ENCODE measurements at regions not wholly inside any gene's neighbourhood (a gene's known extent, or its start where the extent isn't known, plus 50 kb on each side); places are given as distances from the start of the nearest gene placed in this dataset.

DNA sequence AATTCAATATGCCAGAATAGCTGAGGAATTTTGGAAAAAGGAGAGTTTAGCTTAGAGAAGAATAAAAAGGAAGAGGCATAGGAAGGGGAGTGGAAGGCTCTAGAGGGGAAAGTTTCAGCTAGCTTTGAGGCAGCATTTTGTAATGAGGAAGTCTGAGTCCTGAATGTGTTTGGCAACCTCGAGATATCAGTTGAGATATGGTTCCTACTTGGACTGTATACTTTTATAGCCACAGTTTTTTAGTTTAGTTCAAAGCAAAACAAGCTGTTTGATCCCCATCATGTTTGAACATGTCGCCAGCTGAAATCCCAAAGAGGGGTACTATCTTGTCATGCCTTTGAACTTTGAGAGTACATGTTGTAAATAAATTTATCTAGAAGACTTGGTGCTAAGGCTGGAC lies 559.0 kb upstream of the FTMT start:
- TF ChIP-seq, protein P1, sequence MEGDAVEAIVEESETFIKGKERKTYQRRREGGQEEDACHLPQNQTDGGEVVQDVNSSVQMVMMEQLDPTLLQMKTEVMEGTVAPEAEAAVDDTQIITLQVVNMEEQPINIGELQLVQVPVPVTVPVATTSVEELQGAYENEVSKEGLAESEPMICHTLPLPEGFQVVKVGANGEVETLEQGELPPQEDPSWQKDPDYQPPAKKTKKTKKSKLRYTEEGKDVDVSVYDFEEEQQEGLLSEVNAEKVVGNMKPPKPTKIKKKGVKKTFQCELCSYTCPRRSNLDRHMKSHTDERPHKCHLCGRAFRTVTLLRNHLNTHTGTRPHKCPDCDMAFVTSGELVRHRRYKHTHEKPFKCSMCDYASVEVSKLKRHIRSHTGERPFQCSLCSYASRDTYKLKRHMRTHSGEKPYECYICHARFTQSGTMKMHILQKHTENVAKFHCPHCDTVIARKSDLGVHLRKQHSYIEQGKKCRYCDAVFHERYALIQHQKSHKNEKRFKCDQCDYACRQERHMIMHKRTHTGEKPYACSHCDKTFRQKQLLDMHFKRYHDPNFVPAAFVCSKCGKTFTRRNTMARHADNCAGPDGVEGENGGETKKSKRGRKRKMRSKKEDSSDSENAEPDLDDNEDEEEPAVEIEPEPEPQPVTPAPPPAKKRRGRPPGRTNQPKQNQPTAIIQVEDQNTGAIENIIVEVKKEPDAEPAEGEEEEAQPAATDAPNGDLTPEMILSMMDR (IDR thresholded peaks at IDR 0.05; ENCODE audit: low read depth, low read length) = no peak
- no peak overlapping the region for H3K4me3 ChIP-seq (ENCODE audit: low read depth, low read length)

DNA sequence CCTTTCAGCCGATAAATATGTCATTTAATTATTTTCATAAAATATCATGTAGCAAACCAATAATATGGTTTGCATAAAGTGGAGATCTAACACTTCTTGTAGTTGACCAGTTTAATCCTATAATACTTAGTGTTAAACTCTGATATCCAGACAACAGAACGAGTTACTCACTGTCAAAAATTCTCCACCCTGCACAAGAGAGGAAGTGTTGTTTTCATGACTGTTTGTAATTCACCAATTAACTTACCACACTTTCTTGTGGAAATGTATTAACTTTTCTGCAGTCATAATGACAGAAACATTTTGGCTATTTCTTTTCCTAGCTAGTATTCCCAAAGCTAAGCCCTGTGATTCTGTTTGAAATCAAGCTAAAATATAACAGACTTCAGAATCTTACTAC lies 555.3 kb upstream of the FTMT start:
- H3K4me3 ChIP-seq (ENCODE audit: low read depth, low read length) = no peak overlapping the region

DNA sequence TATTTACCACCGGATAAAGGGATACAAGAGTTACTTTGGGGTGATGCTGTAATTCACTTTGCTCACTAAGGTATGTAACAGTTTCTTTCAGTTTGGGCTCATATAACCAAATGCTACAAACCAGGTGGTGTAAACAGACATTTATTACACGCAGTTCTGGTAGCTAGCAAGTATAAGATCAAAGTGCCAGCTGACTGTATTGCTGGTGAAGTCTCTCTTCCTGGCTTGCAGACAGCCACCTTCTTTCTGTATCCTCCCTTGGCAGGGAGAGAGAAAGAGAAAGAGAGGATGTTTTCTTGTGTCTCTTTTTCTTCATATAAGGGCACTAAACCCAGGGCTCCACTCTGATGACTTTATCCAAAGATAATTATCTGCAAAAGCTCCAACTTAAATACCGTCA lies 552.5 kb upstream of the FTMT start:
- TF ChIP-seq, protein P1 (IDR thresholded peaks at IDR 0.05; ENCODE audit: low read depth, low read length) = no peak
- no peak overlapping the region for H3K4me3 ChIP-seq (ENCODE audit: low read depth, low read length)

More for the DNA sequence above, 555.3 kb upstream of the FTMT start:
- TF ChIP-seq, protein P1 (IDR thresholded peaks at IDR 0.05; ENCODE audit: low read depth, low read length) = no peak

DNA sequence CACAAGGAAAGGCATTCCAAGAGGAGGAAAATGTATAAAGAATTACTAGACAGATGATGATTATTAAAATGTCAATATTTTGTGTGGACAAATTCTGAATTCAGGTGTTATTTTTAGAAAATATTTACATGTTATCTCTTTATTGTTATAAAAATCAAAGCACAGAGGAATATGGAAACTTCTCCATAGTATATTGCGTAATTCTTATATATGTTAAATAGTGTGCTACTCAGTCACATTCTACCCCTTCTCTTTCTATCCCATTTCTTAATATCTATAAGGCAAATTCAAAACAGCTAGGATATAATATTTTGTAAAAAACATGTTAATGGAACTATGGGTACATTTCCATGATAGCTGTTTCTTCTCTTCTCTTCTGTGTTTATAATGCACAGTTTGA lies 546.8 kb upstream of the FTMT start:
- no peak overlapping the region for H3K4me3 ChIP-seq (ENCODE audit: low read depth, low read length)
- TF ChIP-seq, protein P1 (IDR thresholded peaks at IDR 0.05; ENCODE audit: low read depth, low read length) = no peak

DNA sequence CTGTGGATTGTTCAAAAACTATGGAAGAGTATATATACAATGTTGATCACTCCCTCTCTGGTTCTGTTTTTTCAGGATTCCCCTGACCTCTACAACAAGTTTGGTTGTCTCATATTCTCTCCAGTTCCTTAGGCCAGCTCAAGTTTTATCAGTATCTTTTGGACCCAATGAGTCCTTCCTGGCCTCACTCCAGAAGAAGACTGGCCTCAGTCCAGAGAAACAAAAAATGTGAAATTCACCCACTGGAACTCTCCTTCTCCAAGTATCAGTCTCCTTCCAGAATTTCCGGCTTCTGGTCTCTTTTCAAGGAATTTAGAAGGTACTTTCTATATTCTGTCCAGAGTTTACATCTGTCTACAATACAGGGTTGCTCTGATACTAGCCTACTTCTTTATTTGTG lies 537.8 kb upstream of the FTMT start:
- no peak overlapping the region for H3K4me3 ChIP-seq (ENCODE audit: low read depth, low read length)
- TF ChIP-seq, protein P1 (IDR thresholded peaks at IDR 0.05; ENCODE audit: low read depth, low read length) = no peak

DNA sequence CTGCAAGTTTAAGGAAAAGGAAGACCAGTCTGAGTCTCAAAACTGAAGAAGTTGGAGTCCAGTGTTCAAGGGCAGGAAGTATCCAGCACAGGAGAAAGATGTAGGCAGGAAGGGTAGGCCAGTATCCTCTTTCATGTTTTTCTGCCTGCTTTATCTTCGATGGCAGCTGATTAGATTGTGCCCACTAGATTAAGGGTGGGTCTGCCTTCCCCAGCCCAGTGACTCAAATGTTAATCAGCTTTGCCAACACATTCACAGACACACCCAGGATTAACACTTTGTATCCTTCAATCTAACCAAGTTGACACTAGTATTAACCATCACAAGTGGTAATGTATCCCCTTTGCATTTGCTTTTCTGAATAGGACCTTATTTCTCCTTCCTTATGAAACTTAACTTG lies 535.9 kb upstream of the FTMT start:
- TF ChIP-seq, protein P1 (IDR thresholded peaks at IDR 0.05; ENCODE audit: low read depth, low read length) = no peak
- no peak overlapping the region for H3K4me3 ChIP-seq (ENCODE audit: low read depth, low read length)

DNA sequence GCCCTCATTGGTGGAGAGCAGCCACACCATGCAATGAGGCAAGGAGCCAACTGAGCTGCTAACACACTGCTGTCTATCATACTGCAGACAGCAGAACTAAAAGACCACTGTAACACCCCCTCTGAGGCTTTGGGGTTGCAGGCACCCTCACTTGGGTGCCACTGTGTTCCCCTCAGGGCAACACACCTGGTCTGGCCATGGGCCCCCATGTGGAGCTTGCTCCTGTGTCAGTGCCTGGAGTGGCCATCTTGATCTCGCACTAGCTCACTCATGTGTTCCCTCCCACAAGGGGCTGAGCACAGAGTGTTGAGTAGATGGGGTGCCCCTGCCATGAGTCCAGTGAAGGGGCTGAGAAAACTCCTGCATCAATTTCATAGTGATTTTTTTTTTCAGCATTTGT lies 532.4 kb upstream of the FTMT start:
- no peak overlapping the region for H3K4me3 ChIP-seq (ENCODE audit: low read depth, low read length)
- TF ChIP-seq, protein P1 (IDR thresholded peaks at IDR 0.05; ENCODE audit: low read depth, low read length) = no peak

Data from WI38 (cell line).